ENCODE measurements at regions not wholly inside any gene's neighbourhood (a gene's known extent, or its start where the extent isn't known, plus 50 kb on each side); places are given as distances from the start of the nearest gene placed in this dataset.

- no peak overlapping the region for H3K4me3 ChIP-seq (ENCODE audit: low read depth, low read length)
- no peak for DNase-seq (ENCODE audit: low read depth)
- no peak for TF ChIP-seq CTCF (IDR thresholded peaks at IDR 0.05; ENCODE audit: low read depth, low read length, missing control alignments)
Observed at GRCh38 chr1:3988431-3988830, 88.4 kb upstream of the C1orf174 start.

GRCh38 chr1:3989465-3989864 is 89.4 kb upstream of the C1orf174 start:
- no peak for TF ChIP-seq CTCF (IDR thresholded peaks at IDR 0.05; ENCODE audit: low read depth, low read length, missing control alignments)
- no peak overlapping the region for H3K4me3 ChIP-seq (ENCODE audit: low read depth, low read length)

GRCh38 chr1:3992103-3992556 is 92.1 kb upstream of the C1orf174 start:
- no peak for TF ChIP-seq CTCF (IDR thresholded peaks at IDR 0.05; ENCODE audit: low read depth, low read length, missing control alignments)
- DNase-seq (ENCODE audit: low read depth): no peak
- H3K4me3 ChIP-seq (ENCODE audit: low read depth, low read length): no peak overlapping the region

More at GRCh38 chr1:3989465-3989864, 89.4 kb upstream of the C1orf174 start:
- DNase-seq (ENCODE audit: low read depth): no peak

- H3K4me3 ChIP-seq (ENCODE audit: low read depth, low read length): no peak overlapping the region
- TF ChIP-seq CTCF (IDR thresholded peaks at IDR 0.05; ENCODE audit: low read depth, low read length, missing control alignments): no peak
- DNase-seq (ENCODE audit: low read depth): no peak
Observed at GRCh38 chr1:3992746-3993145, 92.7 kb upstream of the C1orf174 start.

- H3K4me3 ChIP-seq (ENCODE audit: low read depth, low read length): no peak overlapping the region
- TF ChIP-seq CTCF (IDR thresholded peaks at IDR 0.05; ENCODE audit: low read depth, low read length, missing control alignments): no peak
- no peak for DNase-seq (ENCODE audit: low read depth)
Observed at GRCh38 chr1:3993619-3994375, 93.7 kb upstream of the C1orf174 start.

GRCh38 chr1:3995141-3995780 is 95.2 kb upstream of the C1orf174 start:
- no peak overlapping the region for H3K4me3 ChIP-seq (ENCODE audit: low read depth, low read length)
- DNase-seq (ENCODE audit: low read depth): no peak
- TF ChIP-seq CTCF (IDR thresholded peaks at IDR 0.05; ENCODE audit: low read depth, low read length, missing control alignments): no peak
